Panc1 (cell line): ENCODE measurements at regions not wholly inside any gene's neighbourhood (a gene's known extent, or its start where the extent isn't known, plus 50 kb on each side); places are given as distances from the start of the nearest gene placed in this dataset.

Experiments used
- ATAC-seq: fragments of 200-7000 bp; cut with Tn5 transposase; 2 replicates; pipeline ENCODE4 v1.9.1; 2020; ENCODE audit warnings: mild to moderate bottlenecking, moderate library complexity
- BruUV-seq: library from RNA; stranded (reverse); fragments of 400-500 nt; replicated peaks from 2 replicates; lab custom pipeline; 2021; lab: Mats Ljungman, UMichigan
- CTCF ChIA-PET: fragments of 300-600 bp; sonication (Branson Sonifier 250); formaldehyde crosslinking; loops from one replicate; lab custom pipeline; 2022; ENCODE audit warnings: antibody characterized with exemption; lab: Charles Lee
- POLR2A ChIA-PET: fragments of 300-600 bp; sonication (Branson Sonifier 250); formaldehyde crosslinking; loops from one replicate; lab custom pipeline; 2022; ENCODE audit warnings: antibody characterized with exemption; lab: Charles Lee
- DNase-seq: peaks from one replicate; pipeline ENCODE4 v3.0.0-alpha.2; 2010; ENCODE audit warnings: low read depth, low spot score
- H3K27ac ChIP-seq: 2 replicates; pipeline ENCODE4 v1.5.1; 2011; ENCODE audit warnings: mild to moderate bottlenecking, low read length, inconsistent platforms
- H3K27me3 ChIP-seq: fragments of 200-500 bp; sonication (Bioruptor generic); 2 replicates; pipeline ENCODE4 v1.6.0; 2014; ENCODE audit warnings: low read length, inconsistent platforms; ENCODE audit not compliant: control insufficient read depth, insufficient read depth
- H3K36me3 ChIP-seq: fragments of 200-500 bp; sonication (Bioruptor generic); 2 replicates; pipeline ENCODE4 v1.5.1; 2014; ENCODE audit warnings: inconsistent platforms, mild to moderate bottlenecking, low read length, moderate library complexity; ENCODE audit not compliant: control insufficient read depth, insufficient read depth
- H3K4me1 ChIP-seq: 2 replicates; pipeline ENCODE4 v1.5.1; 2011; ENCODE audit warnings: inconsistent platforms, mild to moderate bottlenecking, low read length, moderate library complexity; ENCODE audit not compliant: control insufficient read depth, insufficient read depth
- H3K4me3 ChIP-seq, 2 experiments: 2 replicates each; pipeline ENCODE4 v1.5.1; 2011 to 2012; ENCODE audit warnings: low read depth in 2 of 2, low read length in 2 of 2, mild to moderate bottlenecking in 2 of 2, inconsistent platforms in 1 of 2, moderate library complexity in 1 of 2
- H3K9me3 ChIP-seq: fragments of 200-500 bp; sonication (Bioruptor generic); 2 replicates; pipeline ENCODE4 v1.5.1; 2014; ENCODE audit warnings: low read depth, mild to moderate bottlenecking, inconsistent platforms, low read length, moderate library complexity; ENCODE audit not compliant: control insufficient read depth, insufficient read depth
- CTCF ChIP-seq: fragments of 450-650 bp; IDR thresholded peaks from 2 replicates; pipeline ENCODE4 v1.5.1; 2017; ENCODE audit warnings: mild to moderate bottlenecking
- POLR2AphosphoS5 ChIP-seq: IDR thresholded peaks from 2 replicates; pipeline ENCODE4 v1.6.1; 2012; ENCODE audit warnings: mild to moderate bottlenecking, low read depth, low read length, moderate library complexity
- SIN3A ChIP-seq: IDR thresholded peaks from 2 replicates; pipeline ENCODE4 v1.6.1; 2012; ENCODE audit warnings: low read depth, mild to moderate bottlenecking, low read length, moderate library complexity, borderline replicate concordance; ENCODE audit not compliant: insufficient read depth
- TCF7L2 ChIP-seq: IDR thresholded peaks from 2 replicates; pipeline ENCODE4 v1.6.1; 2011; ENCODE audit warnings: mild to moderate bottlenecking, low read depth, low read length, inconsistent platforms
- in situ Hi-C: cut with HindIII; loops from 2 replicates; pipeline ENCODE4 v1.10.0; 2016; ENCODE audit warnings: low sequenced_read_pairs, low pct_unique_long_range_greater_than_20kb
- intact Hi-C: fragments of 100-400 bp; cut with micrococcal nuclease; formaldehyde crosslinking; loops from one replicate; pipeline ENCODE4 v1.10.0; 2022; ENCODE audit not compliant: unreplicated experiment
- TF ChIP-seq, protein P1 (sequence below), 2 experiments: IDR thresholded peaks; 2 replicates each; pipeline ENCODE4 v1.6.1; 2011 to 2012; ENCODE audit warnings: low read depth in 2 of 2, control low read depth in 1 of 2, low read length in 1 of 2, mild to moderate bottlenecking in 1 of 2, moderate library complexity in 1 of 2; ENCODE audit not compliant: insufficient read depth in 1 of 2

DNA sequence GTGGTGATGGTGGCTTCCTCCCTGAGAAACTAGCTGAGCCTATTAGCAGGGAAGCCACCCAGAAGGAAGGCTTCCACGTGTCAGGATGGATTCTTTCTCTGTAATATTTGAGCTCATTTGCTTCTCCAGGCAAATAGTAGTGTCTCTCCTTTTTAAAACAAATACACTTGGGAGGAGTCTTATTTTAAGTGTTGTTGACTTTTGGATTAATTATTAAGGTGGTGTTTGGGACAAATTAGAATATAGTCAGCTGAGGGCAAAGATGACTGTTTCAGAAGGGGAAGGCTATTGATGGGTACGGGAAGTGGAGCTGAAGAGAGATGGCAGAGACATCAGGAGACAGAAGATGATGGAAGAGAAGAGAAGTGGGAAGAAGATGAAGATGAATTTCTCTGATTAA lies 119.8 kb upstream of the PHACTR1 start:
- POLR2A ChIA-PET = no interaction called here
- peak overlapping the region; percentile 20; the same call in 1 of the 2 replicates for H3K27ac ChIP-seq
- no TSS peak for BruUV-seq

DNA sequence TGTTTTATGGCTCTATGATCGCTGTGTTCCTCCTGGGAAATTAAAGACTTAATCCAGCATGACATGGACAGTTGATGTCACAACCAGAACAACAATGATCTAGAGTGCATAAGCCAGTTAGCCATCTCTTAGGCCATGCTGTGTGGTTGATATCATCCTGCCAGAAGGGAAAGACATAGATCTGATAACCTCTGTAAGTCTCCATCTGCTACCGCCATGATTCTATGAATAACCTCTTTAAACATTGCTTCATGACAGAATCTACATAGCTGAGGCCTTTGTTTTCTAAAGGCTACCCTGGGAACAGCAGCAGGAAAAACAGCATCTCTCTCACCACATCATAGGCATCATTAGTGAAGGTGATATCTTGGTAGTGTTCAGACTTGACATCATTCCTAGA lies 117.6 kb upstream of the PHACTR1 start:
- BruUV-seq = no TSS peak
- intact Hi-C loops (no loop called here), in situ Hi-C loops (no loop called here)
- Histone ChIP-seq H3K4me1 (peaks cover 19% of the 10 kb centered on the region), H3K9me3 (no peaks in the 10 kb centered on the region), H3K27ac (peak overlapping the region; percentile 69; the same call in 1 of the 2 replicates), H3K27me3 (no peaks in the 10 kb centered on the region), H3K36me3 (no peaks in the 10 kb centered on the region), H3K4me3 (no peak overlapping the region)
- ATAC-seq (no peak), DNase-seq (no peak)
- TF ChIP-seq TCF7L2 = no peak
- no peak for TF ChIP-seq POLR2AphosphoS5
- no peak for TF ChIP-seq CTCF
- TF ChIP-seq, protein P1, sequence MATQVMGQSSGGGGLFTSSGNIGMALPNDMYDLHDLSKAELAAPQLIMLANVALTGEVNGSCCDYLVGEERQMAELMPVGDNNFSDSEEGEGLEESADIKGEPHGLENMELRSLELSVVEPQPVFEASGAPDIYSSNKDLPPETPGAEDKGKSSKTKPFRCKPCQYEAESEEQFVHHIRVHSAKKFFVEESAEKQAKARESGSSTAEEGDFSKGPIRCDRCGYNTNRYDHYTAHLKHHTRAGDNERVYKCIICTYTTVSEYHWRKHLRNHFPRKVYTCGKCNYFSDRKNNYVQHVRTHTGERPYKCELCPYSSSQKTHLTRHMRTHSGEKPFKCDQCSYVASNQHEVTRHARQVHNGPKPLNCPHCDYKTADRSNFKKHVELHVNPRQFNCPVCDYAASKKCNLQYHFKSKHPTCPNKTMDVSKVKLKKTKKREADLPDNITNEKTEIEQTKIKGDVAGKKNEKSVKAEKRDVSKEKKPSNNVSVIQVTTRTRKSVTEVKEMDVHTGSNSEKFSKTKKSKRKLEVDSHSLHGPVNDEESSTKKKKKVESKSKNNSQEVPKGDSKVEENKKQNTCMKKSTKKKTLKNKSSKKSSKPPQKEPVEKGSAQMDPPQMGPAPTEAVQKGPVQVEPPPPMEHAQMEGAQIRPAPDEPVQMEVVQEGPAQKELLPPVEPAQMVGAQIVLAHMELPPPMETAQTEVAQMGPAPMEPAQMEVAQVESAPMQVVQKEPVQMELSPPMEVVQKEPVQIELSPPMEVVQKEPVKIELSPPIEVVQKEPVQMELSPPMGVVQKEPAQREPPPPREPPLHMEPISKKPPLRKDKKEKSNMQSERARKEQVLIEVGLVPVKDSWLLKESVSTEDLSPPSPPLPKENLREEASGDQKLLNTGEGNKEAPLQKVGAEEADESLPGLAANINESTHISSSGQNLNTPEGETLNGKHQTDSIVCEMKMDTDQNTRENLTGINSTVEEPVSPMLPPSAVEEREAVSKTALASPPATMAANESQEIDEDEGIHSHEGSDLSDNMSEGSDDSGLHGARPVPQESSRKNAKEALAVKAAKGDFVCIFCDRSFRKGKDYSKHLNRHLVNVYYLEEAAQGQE (IDR thresholded peaks at IDR 0.05; ENCODE audit: insufficient read depth in 1 of 2, low read depth in 2 of 2, low read length in 1 of 2) = no peak
- TF ChIP-seq SIN3A = no peak
- ChIA-PET CTCF (interaction anchor here (0.6 kb wide), 1 partner anchor 930 kb away, joined by 5 read pairs; no protein-coding TSS in a partner anchor), POLR2A (no interaction called here)

More for the DNA sequence above, 119.8 kb upstream of the PHACTR1 start:
- ATAC-seq = no peak
- no peaks in the 10 kb centered on the region for H3K27me3 ChIP-seq
- CTCF ChIA-PET = no interaction called here
- no peak overlapping the region for H3K4me3 ChIP-seq
- DNase-seq = no peak
- no peak for TF ChIP-seq CTCF
- TF ChIP-seq POLR2AphosphoS5 = no peak
- TF ChIP-seq, protein P1 (IDR thresholded peaks at IDR 0.05; ENCODE audit: insufficient read depth in 1 of 2, low read depth in 2 of 2, low read length in 1 of 2) = no peak
- H3K4me1 ChIP-seq = peaks cover under 1% of the 10 kb centered on the region; the same call in 1 of the 2 replicates
- H3K36me3 ChIP-seq = no peaks in the 10 kb centered on the region
- intact Hi-C loops = no loop called here
- in situ Hi-C loops = no loop called here
- no peaks in the 10 kb centered on the region for H3K9me3 ChIP-seq
